HEK293 (cell line): ENCODE measurements at regions not wholly inside any gene's neighbourhood (a gene's known extent, or its start where the extent isn't known, plus 50 kb on each side); places are given as distances from the start of the nearest gene placed in this dataset.

Source experiments
- CTCF ChIA-PET: fragments of 350-600 bp; formaldehyde crosslinking; extraction: SDS; loops from one replicate; lab custom pipeline; 2021; ENCODE audit warnings: antibody characterized with exemption; lab: Yijun Ruan, JAX
- POLR2A ChIA-PET: fragments of 300-600 bp; formaldehyde crosslinking; extraction: SDS; loops from one replicate; lab custom pipeline; 2020; ENCODE audit warnings: antibody characterized with exemption, inconsistent platforms; lab: Yijun Ruan, JAX
- H3K27ac ChIP-seq: fragments of 200-500 bp; sonication (Bioruptor generic); 2 replicates; pipeline ENCODE4 v1.5.1; 2014; ENCODE audit warnings: low read depth, low read length, control low read depth, inconsistent platforms; ENCODE audit errors: extremely low read depth
- H3K36me3 ChIP-seq, 2 experiments: fragments of 200-500 bp in 1 of 2; sonication (Bioruptor generic) in 1 of 2; 1 replicate in 1 of 2; 2 replicates in 1 of 2; pipeline ENCODE4 v1.5.1; 2014 to 2017; ENCODE audit warnings: inconsistent platforms in 2 of 2, low read length in 2 of 2; ENCODE audit not compliant: control insufficient read depth in 2 of 2, insufficient read depth in 1 of 2
- H3K4me1 ChIP-seq: fragments of 200-500 bp; sonication (Bioruptor generic); 2 replicates; pipeline ENCODE4 v1.5.1; 2014; ENCODE audit warnings: mild to moderate bottlenecking, low read length, inconsistent platforms; ENCODE audit not compliant: control insufficient read depth, insufficient read depth
- H3K4me3 ChIP-seq: 2 replicates; pipeline ENCODE4 v1.5.1; 2011; ENCODE audit warnings: low read depth, mild to moderate bottlenecking, control low read depth, low read length, moderate library complexity
- H3K9me3 ChIP-seq: fragments of 200-500 bp; sonication (Bioruptor generic); 2 replicates; pipeline ENCODE4 v1.5.1; 2014; ENCODE audit warnings: low read depth, low read length, inconsistent platforms; ENCODE audit not compliant: control insufficient read depth, insufficient read depth
- EGR2 ChIP-seq: fragments of 450-650 bp; formaldehyde crosslinking; IDR thresholded peaks from 2 replicates; pipeline ENCODE4 v1.5.1; 2016; ENCODE audit warnings: low read depth, missing biosample characterization, missing genetic modification characterization
- KLF1 ChIP-seq: fragments of 450-650 bp; formaldehyde crosslinking; IDR thresholded peaks from 2 replicates; pipeline ENCODE4 v1.5.1; 2016; ENCODE audit warnings: missing biosample characterization, missing genetic modification characterization
- KLF9 ChIP-seq: fragments of 450-650 bp; formaldehyde crosslinking; IDR thresholded peaks from 2 replicates; pipeline ENCODE4 v1.5.1; 2016; ENCODE audit warnings: missing biosample characterization, missing genetic modification characterization, low read depth
- ZNF138 ChIP-seq: fragments of 450-650 bp; formaldehyde crosslinking; IDR thresholded peaks from 2 replicates; pipeline ENCODE4 v1.5.1; 2016; ENCODE audit warnings: missing biosample characterization, missing genetic modification characterization, borderline replicate concordance
- ZNF19 ChIP-seq: fragments of 450-650 bp; formaldehyde crosslinking; IDR thresholded peaks from 2 replicates; pipeline ENCODE4; 2016; ENCODE audit warnings: missing biosample characterization, missing genetic modification characterization, low read depth
- ZNF223 ChIP-seq: fragments of 450-650 bp; formaldehyde crosslinking; IDR thresholded peaks from 2 replicates; pipeline ENCODE4 v1.5.1; 2016; ENCODE audit warnings: missing biosample characterization, missing genetic modification characterization
- ZNF354C ChIP-seq: fragments of 450-650 bp; formaldehyde crosslinking; IDR thresholded peaks from 2 replicates; pipeline ENCODE4 v1.5.1; 2016; ENCODE audit warnings: missing biosample characterization, missing genetic modification characterization, low read depth, borderline replicate concordance
- ZNF366 ChIP-seq: fragments of 450-650 bp; formaldehyde crosslinking; conservative IDR thresholded peaks from 2 replicates; pipeline ENCODE4 v1.5.1; 2016; ENCODE audit warnings: missing biosample characterization, missing genetic modification characterization
- ZNF510 ChIP-seq: fragments of 450-650 bp; formaldehyde crosslinking; IDR thresholded peaks from 2 replicates; pipeline ENCODE4 v1.5.1; 2018; ENCODE audit warnings: mild to moderate bottlenecking, missing genetic modification characterization, missing biosample characterization; ENCODE audit not compliant: insufficient replicate concordance
- ZNF558 ChIP-seq: fragments of 450-650 bp; formaldehyde crosslinking; IDR thresholded peaks from 2 replicates; pipeline ENCODE4 v1.5.1; 2016; ENCODE audit warnings: missing biosample characterization, missing genetic modification characterization
- ZNF629 ChIP-seq: fragments of 450-650 bp; formaldehyde crosslinking; IDR thresholded peaks from 2 replicates; pipeline ENCODE4 v1.5.1; 2017; ENCODE audit warnings: missing biosample characterization, missing genetic modification characterization
- ZNF677 ChIP-seq: fragments of 450-650 bp; IDR thresholded peaks from 2 replicates; pipeline ENCODE4 v1.5.0; 2018; ENCODE audit warnings: missing biosample characterization, mild to moderate bottlenecking, missing genetic modification characterization, moderate library complexity
- ZNF707 ChIP-seq: fragments of 450-650 bp; formaldehyde crosslinking; IDR thresholded peaks from 2 replicates; pipeline ENCODE4 v1.5.1; 2016; ENCODE audit warnings: missing biosample characterization, missing genetic modification characterization
- TF ChIP-seq, protein P1 (sequence below): fragments of 450-650 bp; formaldehyde crosslinking; IDR thresholded peaks from 2 replicates; pipeline ENCODE4 v1.5.1; 2016; ENCODE audit warnings: missing biosample characterization, missing genetic modification characterization
- TF ChIP-seq, protein P2 (sequence below): fragments of 450-650 bp; formaldehyde crosslinking; IDR thresholded peaks from 2 replicates; pipeline ENCODE4 v1.5.1; 2016; ENCODE audit warnings: missing biosample characterization, missing genetic modification characterization
- TF ChIP-seq, protein P3 (sequence below): fragments of 450-650 bp; formaldehyde crosslinking; IDR thresholded peaks from 2 replicates; pipeline ENCODE4; 2016; ENCODE audit warnings: missing biosample characterization, missing genetic modification characterization
- TF ChIP-seq, protein P4 (sequence below): fragments of 450-650 bp; formaldehyde crosslinking; IDR thresholded peaks from 2 replicates; pipeline ENCODE4 v1.5.1; 2016; ENCODE audit warnings: missing biosample characterization, missing genetic modification characterization
- TF ChIP-seq, protein P5 (sequence below): fragments of 450-650 bp; formaldehyde crosslinking; IDR thresholded peaks from 2 replicates; pipeline ENCODE4 v1.5.1; 2017; ENCODE audit warnings: missing biosample characterization, missing genetic modification characterization
- TF ChIP-seq, protein P6 (sequence below): fragments of 450-650 bp; formaldehyde crosslinking; IDR thresholded peaks from 2 replicates; pipeline ENCODE4 v1.5.1; 2017; ENCODE audit warnings: missing biosample characterization, missing genetic modification characterization
- TF ChIP-seq, protein P7 (sequence below): fragments of 450-650 bp; formaldehyde crosslinking; IDR thresholded peaks from 2 replicates; pipeline ENCODE4 v1.5.1; 2016; ENCODE audit warnings: missing biosample characterization, missing genetic modification characterization

DNA sequence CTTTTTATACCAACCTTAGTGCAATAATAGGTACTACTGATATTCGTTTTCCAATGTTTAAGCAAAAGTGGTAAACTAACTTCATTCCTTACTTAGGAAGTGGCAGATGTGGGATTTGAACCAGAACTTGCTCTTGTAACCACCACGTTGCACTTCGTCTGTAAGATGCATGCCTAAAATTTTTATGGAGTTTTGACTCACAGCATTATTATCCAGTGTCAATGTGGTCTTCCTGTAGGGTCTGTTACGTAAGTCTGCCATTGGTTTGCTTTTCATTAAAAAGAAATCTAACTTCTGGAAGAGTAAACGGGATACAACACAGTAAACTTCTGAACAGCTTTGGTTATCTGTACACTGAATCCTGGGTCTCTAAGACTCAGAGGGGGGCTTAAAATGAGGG is 521.0 kb upstream of the WWC1 start:
- no peak for TF ChIP-seq ZNF354C
- TF ChIP-seq ZNF223 (tag by site-specific recombination), result no peak
- TF ChIP-seq, protein P1, sequence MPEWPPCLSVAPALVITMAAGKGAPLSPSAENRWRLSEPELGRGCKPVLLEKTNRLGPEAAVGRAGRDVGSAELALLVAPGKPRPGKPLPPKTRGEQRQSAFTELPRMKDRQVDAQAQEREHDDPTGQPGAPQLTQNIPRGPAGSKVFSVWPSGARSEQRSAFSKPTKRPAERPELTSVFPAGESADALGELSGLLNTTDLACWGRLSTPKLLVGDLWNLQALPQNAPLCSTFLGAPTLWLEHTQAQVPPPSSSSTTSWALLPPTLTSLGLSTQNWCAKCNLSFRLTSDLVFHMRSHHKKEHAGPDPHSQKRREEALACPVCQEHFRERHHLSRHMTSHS (tag by site-specific recombination), result no peak
- TF ChIP-seq, protein P2, sequence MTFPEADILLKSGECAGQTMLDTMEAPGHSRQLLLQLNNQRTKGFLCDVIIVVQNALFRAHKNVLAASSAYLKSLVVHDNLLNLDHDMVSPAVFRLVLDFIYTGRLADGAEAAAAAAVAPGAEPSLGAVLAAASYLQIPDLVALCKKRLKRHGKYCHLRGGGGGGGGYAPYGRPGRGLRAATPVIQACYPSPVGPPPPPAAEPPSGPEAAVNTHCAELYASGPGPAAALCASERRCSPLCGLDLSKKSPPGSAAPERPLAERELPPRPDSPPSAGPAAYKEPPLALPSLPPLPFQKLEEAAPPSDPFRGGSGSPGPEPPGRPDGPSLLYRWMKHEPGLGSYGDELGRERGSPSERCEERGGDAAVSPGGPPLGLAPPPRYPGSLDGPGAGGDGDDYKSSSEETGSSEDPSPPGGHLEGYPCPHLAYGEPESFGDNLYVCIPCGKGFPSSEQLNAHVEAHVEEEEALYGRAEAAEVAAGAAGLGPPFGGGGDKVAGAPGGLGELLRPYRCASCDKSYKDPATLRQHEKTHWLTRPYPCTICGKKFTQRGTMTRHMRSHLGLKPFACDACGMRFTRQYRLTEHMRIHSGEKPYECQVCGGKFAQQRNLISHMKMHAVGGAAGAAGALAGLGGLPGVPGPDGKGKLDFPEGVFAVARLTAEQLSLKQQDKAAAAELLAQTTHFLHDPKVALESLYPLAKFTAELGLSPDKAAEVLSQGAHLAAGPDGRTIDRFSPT, result no peak
- no peak for TF ChIP-seq ZNF510
- TF ChIP-seq, protein P3, sequence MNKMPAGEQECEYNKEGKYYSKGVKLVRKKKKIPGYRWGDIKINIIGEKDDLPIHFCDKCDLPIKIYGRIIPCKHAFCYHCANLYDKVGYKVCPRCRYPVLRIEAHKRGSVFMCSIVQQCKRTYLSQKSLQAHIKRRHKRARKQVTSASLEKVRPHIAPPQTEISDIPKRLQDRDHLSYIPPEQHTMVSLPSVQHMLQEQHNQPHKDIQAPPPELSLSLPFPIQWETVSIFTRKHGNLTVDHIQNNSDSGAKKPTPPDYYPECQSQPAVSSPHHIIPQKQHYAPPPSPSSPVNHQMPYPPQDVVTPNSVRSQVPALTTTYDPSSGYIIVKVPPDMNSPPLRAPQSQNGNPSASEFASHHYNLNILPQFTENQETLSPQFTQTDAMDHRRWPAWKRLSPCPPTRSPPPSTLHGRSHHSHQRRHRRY, result no peak
- TF ChIP-seq EGR2, result no peak
- TF ChIP-seq, protein P4, sequence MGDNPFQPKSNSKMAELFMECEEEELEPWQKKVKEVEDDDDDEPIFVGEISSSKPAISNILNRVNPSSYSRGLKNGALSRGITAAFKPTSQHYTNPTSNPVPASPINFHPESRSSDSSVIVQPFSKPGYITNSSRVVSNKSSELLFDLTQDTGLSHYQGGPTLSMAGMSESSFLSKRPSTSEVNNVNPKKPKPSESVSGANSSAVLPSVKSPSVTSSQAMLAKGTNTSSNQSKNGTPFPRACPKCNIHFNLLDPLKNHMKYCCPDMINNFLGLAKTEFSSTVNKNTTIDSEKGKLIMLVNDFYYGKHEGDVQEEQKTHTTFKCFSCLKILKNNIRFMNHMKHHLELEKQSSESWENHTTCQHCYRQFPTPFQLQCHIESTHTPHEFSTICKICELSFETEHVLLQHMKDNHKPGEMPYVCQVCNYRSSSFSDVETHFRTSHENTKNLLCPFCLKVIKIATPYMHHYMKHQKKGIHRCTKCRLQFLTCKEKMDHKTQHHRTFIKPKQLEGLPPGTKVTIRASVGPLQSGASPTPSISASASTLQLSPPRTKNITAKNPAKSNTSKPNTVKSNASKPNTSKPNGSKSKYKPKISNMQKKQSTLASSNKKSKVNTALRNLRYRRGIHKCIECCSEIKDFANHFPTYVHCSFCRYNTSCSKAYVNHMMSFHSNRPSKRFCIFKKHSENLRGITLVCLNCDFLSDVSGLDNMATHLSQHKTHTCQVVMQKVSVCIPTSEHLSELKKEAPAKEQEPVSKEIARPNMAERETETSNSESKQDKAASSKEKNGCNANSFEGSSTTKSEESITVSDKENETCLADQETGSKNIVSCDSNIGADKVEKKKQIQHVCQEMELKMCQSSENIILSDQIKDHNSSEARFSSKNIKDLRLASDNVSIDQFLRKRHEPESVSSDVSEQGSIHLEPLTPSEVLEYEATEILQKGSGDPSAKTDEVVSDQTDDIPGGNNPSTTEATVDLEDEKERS (tag by site-specific recombination), result no peak
- TF ChIP-seq, protein P5, sequence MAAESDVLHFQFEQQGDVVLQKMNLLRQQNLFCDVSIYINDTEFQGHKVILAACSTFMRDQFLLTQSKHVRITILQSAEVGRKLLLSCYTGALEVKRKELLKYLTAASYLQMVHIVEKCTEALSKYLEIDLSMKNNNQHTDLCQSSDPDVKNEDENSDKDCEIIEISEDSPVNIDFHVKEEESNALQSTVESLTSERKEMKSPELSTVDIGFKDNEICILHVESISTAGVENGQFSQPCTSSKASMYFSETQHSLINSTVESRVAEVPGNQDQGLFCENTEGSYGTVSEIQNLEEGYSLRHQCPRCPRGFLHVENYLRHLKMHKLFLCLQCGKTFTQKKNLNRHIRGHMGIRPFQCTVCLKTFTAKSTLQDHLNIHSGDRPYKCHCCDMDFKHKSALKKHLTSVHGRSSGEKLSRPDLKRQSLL (tag by site-specific recombination), result no peak
- TF ChIP-seq ZNF707 (tag by site-specific recombination), result no peak
- TF ChIP-seq, protein P6, sequence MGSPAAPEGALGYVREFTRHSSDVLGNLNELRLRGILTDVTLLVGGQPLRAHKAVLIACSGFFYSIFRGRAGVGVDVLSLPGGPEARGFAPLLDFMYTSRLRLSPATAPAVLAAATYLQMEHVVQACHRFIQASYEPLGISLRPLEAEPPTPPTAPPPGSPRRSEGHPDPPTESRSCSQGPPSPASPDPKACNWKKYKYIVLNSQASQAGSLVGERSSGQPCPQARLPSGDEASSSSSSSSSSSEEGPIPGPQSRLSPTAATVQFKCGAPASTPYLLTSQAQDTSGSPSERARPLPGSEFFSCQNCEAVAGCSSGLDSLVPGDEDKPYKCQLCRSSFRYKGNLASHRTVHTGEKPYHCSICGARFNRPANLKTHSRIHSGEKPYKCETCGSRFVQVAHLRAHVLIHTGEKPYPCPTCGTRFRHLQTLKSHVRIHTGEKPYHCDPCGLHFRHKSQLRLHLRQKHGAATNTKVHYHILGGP, result no peak
- TF ChIP-seq ZNF629 (tag by site-specific recombination), result no peak
- TF ChIP-seq ZNF138 (tag by site-specific recombination), result no peak
- no peak for TF ChIP-seq ZNF677 (tag by site-specific recombination)
- TF ChIP-seq KLF1 (tag by site-specific recombination), result no peak
- TF ChIP-seq KLF9, result no peak
- TF ChIP-seq, all 188 proteins: peak for 0
- H3K4me1 ChIP-seq, result no peaks in the 10 kb centered on the region
- no peak overlapping the region for H3K4me3 ChIP-seq
- CTCF ChIA-PET, result no interaction called here
- H3K27ac ChIP-seq, result no peak overlapping the region
- H3K36me3 ChIP-seq, result no peaks in the 10 kb centered on the region
- POLR2A ChIA-PET, result no interaction called here
- no peaks in the 10 kb centered on the region for H3K9me3 ChIP-seq

DNA sequence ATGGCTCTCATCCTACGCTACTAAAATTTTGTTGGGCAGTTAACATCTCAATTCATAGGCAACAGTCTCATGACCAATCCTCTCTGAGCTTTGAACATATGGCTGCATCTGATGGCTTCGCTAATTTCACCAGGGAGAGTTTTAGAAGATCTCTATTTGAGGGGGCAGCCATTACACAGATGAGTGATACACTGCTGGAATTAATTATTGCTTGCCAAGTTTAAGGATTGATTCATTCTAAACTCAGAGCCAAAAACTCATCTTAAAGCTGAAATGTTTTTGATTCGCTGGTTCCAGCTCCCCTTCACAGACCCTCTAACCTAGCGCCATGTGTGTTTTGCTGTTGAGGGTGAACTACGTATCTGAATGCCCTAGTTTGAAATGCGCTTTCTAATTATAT is 519.9 kb upstream of the WWC1 start:
- Histone ChIP-seq H3K4me3 (no peak overlapping the region), H3K36me3 (no peaks in the 10 kb centered on the region), H3K4me1 (no peaks in the 10 kb centered on the region), H3K9me3 (no peaks in the 10 kb centered on the region), H3K27ac (no peak overlapping the region)
- TF ChIP-seq ZNF19 (tag by site-specific recombination), result no peak
- TF ChIP-seq ZNF366, result no peak
- no peak for TF ChIP-seq ZNF558 (tag by site-specific recombination)
- TF ChIP-seq, protein P4 (tag by site-specific recombination), result no peak
- TF ChIP-seq, protein P7, sequence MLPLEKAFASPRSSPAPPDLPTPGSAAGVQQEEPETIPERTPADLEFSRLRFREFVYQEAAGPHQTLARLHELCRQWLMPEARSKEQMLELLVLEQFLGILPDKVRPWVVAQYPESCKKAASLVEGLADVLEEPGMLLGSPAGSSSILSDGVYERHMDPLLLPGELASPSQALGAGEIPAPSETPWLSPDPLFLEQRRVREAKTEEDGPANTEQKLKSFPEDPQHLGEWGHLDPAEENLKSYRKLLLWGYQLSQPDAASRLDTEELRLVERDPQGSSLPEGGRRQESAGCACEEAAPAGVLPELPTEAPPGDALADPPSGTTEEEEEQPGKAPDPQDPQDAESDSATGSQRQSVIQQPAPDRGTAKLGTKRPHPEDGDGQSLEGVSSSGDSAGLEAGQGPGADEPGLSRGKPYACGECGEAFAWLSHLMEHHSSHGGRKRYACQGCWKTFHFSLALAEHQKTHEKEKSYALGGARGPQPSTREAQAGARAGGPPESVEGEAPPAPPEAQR (tag by site-specific recombination), result no peak
- POLR2A ChIA-PET, result no interaction called here
- CTCF ChIA-PET, result interaction anchor here (0.7 kb wide), 2 partner anchors 27 to 114 kb away, joined by 4 read pairs; no protein-coding TSS in a partner anchor
